Esophagus (tissue), 2 donors: ENCODE measurements at regions not wholly inside any gene's neighbourhood (a gene's known extent, or its start where the extent isn't known, plus 50 kb on each side); places are given as distances from the start of the nearest gene placed in this dataset.

Experiments
- H3K27ac ChIP-seq, 2 donors: one replicate each; pipeline ENCODE4 v1.5.1; 2013; ENCODE audit warnings: low read depth in 2 of 2, mild to moderate bottlenecking in 2 of 2, inconsistent platforms in 1 of 2, low read length in 1 of 2, moderate library complexity in 1 of 2
- H3K27me3 ChIP-seq, 2 donors: one replicate each; pipeline ENCODE4 v1.6.1; 2013; ENCODE audit warnings: low read length in 2 of 2, control low read depth in 1 of 2, mild to moderate bottlenecking in 1 of 2; ENCODE audit not compliant: insufficient read depth in 2 of 2, control insufficient read depth in 1 of 2
- H3K36me3 ChIP-seq, 2 donors: one replicate each; pipeline ENCODE4 v1.6.1; 2013; ENCODE audit warnings: low read length in 1 of 2; ENCODE audit not compliant: control insufficient read depth in 2 of 2, insufficient read depth in 2 of 2
- H3K4me1 ChIP-seq, 2 donors: one replicate each; pipeline ENCODE4 v1.6.1; 2013; ENCODE audit warnings: low read length in 1 of 2; ENCODE audit not compliant: control insufficient read depth in 2 of 2, insufficient read depth in 2 of 2
- H3K4me3 ChIP-seq, 2 donors: one replicate each; pipeline ENCODE4 v1.5.1; 2013; ENCODE audit warnings: low read length in 2 of 2, mild to moderate bottlenecking in 2 of 2, low read depth in 1 of 2, moderate library complexity in 1 of 2
- H3K9me3 ChIP-seq, 2 donors: one replicate each; pipeline ENCODE4 v1.6.1; 2013; ENCODE audit warnings: mild to moderate bottlenecking in 2 of 2, low read depth in 1 of 2, low read length in 1 of 2, moderate library complexity in 1 of 2; ENCODE audit not compliant: control insufficient read depth in 2 of 2, insufficient read depth in 1 of 2
- WGBS, 2 donors: extraction: QIAGEN DNeasy Blood & Tissue Kit; methylation state at CpG; one replicate each; pipeline ENCODE4 v1.1.7; 2013; 5-methylcytosine and 5-hydroxymethylcytosine counted together
- donor health status: healthy with polysubstance abuse.
- donor health status: Bipolar disorder and iron deficiency.

- no peaks in the 10 kb centered on the region for H3K27me3 ChIP-seq
- H3K4me3 ChIP-seq, result no peak overlapping the region
- no peaks in the 10 kb centered on the region for H3K4me1 ChIP-seq
- no peaks in the 10 kb centered on the region for H3K36me3 ChIP-seq
- WGBS, 2 donors, result 78 to 83% methylated on average over 2 of the region's 2 CpGs
- no peaks in the 10 kb centered on the region for H3K9me3 ChIP-seq
- H3K27ac ChIP-seq, result no peak overlapping the region
Observed at GRCh38 chr4:125428832-125429231, 114.1 kb downstream of the FAT4 start.

GRCh38 chr4:125430086-125430485 is 115.3 kb downstream of the FAT4 start:
- no peaks in the 10 kb centered on the region for H3K36me3 ChIP-seq
- no peak overlapping the region for H3K27ac ChIP-seq
- H3K4me1 ChIP-seq, result no peaks in the 10 kb centered on the region
- H3K4me3 ChIP-seq, result no peak overlapping the region
- H3K27me3 ChIP-seq, result no peaks in the 10 kb centered on the region
- WGBS, 2 donors, result 70 to 79% methylated on average over 4 of the region's 4 CpGs
- H3K9me3 ChIP-seq, result no peaks in the 10 kb centered on the region

- Histone ChIP-seq H3K36me3 (no peaks in the 10 kb centered on the region), H3K4me3 (no peak overlapping the region), H3K27ac (no peak overlapping the region), H3K4me1 (no peaks in the 10 kb centered on the region), H3K27me3 (no peaks in the 10 kb centered on the region), H3K9me3 (no peaks in the 10 kb centered on the region)
- WGBS, 2 donors, result 61 to 70% methylated on average over 2 of the region's 2 CpGs
Observed at GRCh38 chr4:125432078-125432477, 117.3 kb downstream of the FAT4 start.

- H3K4me3 ChIP-seq, result no peak overlapping the region
- H3K36me3 ChIP-seq, result no peaks in the 10 kb centered on the region
- H3K4me1 ChIP-seq, result no peaks in the 10 kb centered on the region
- H3K27me3 ChIP-seq, result no peaks in the 10 kb centered on the region
- H3K27ac ChIP-seq, result no peak overlapping the region
- no peaks in the 10 kb centered on the region for H3K9me3 ChIP-seq
- 55 to 62% methylated on average over 2 of the region's 2 CpGs for WGBS, 2 donors
Observed at GRCh38 chr4:125433453-125433852, 118.7 kb downstream of the FAT4 start.

GRCh38 chr4:125434136-125434535 is 119.4 kb downstream of the FAT4 start:
- 78 to 81% methylated on average over 3 of the region's 3 CpGs for WGBS, 2 donors
- Histone ChIP-seq H3K36me3 (no peaks in the 10 kb centered on the region), H3K27me3 (no peaks in the 10 kb centered on the region), H3K4me1 (no peaks in the 10 kb centered on the region), H3K27ac (no peak overlapping the region), H3K4me3 (no peak overlapping the region), H3K9me3 (no peaks in the 10 kb centered on the region)

GRCh38 chr4:125440814-125441213 is 126.1 kb downstream of the FAT4 start:
- H3K4me1 ChIP-seq, result no peaks in the 10 kb centered on the region
- H3K27ac ChIP-seq, result no peak overlapping the region
- H3K27me3 ChIP-seq, result no peaks in the 10 kb centered on the region
- H3K4me3 ChIP-seq, result no peak overlapping the region
- H3K36me3 ChIP-seq, result no peaks in the 10 kb centered on the region
- no peaks in the 10 kb centered on the region for H3K9me3 ChIP-seq
- WGBS, 2 donors, result 56 to 64% methylated on average over 1 of the region's 1 CpG

- WGBS, 2 donors, result 78 to 87% methylated on average over 1 of the region's 1 CpG
- Histone ChIP-seq H3K9me3 (no peaks in the 10 kb centered on the region), H3K4me3 (no peak overlapping the region)
Observed at GRCh38 chr4:125444166-125444565, 129.4 kb downstream of the FAT4 start.

GRCh38 chr4:125445525-125445924 is 130.8 kb downstream of the FAT4 start:
- 82 to 93% methylated on average over 1 of the region's 1 CpG for WGBS, 2 donors
- no peak overlapping the region for H3K4me3 ChIP-seq
- no peaks in the 10 kb centered on the region for H3K9me3 ChIP-seq
- no peaks in the 10 kb centered on the region for H3K36me3 ChIP-seq
- no peaks in the 10 kb centered on the region for H3K4me1 ChIP-seq
- no peak overlapping the region for H3K27ac ChIP-seq
- H3K27me3 ChIP-seq, result no peaks in the 10 kb centered on the region

More at GRCh38 chr4:125444166-125444565, 129.4 kb downstream of the FAT4 start:
- Histone ChIP-seq H3K4me1 (no peaks in the 10 kb centered on the region), H3K27ac (no peak overlapping the region), H3K27me3 (no peaks in the 10 kb centered on the region), H3K36me3 (no peaks in the 10 kb centered on the region)

GRCh38 chr4:125447551-125448290 is 133.0 kb downstream of the FAT4 start:
- Histone ChIP-seq H3K27me3 (peaks cover 0 to 2% of the 10 kb centered on the region in 2 donors), H3K4me3 (no peak overlapping the region), H3K27ac (no peak overlapping the region), H3K4me1 (no peaks in the 10 kb centered on the region), H3K36me3 (no peaks in the 10 kb centered on the region), H3K9me3 (peaks cover 0 to 4% of the 10 kb centered on the region in 2 donors)
- WGBS, 2 donors, result 75 to 76% methylated on average over 6 of the region's 6 CpGs

GRCh38 chr4:125456075-125456474 is 141.3 kb downstream of the FAT4 start:
- WGBS, 2 donors, result 58 to 60% methylated on average over 3 of the region's 3 CpGs
- peaks cover 0 to 2% of the 10 kb centered on the region in 2 donors for H3K27me3 ChIP-seq
- no peaks in the 10 kb centered on the region for H3K36me3 ChIP-seq
- H3K27ac ChIP-seq, result no peak overlapping the region
- no peak overlapping the region for H3K4me3 ChIP-seq
- peaks cover 0 to 3% of the 10 kb centered on the region in 2 donors for H3K4me1 ChIP-seq
- peaks cover 0 to 4% of the 10 kb centered on the region in 2 donors for H3K9me3 ChIP-seq
